WTC11 (cell line): ENCODE measurements at regions not wholly inside any gene's neighbourhood (a gene's known extent, or its start where the extent isn't known, plus 50 kb on each side); places are given as distances from the start of the nearest gene placed in this dataset.

Experiments used
- ATAC-seq: fragments of 200-7000 bp; cut with Tn5 transposase; 2 replicates; pipeline ENCODE4 v1.10.0; 2021; ENCODE audit warnings: mild to moderate bottlenecking, moderate library complexity
- CTCF ChIA-PET: fragments of 300-600 bp; sonication (Branson Sonifier 250); formaldehyde crosslinking; loops from one replicate; lab custom pipeline; 2021; ENCODE audit warnings: antibody characterized with exemption; lab: Charles Lee
- POLR2A ChIA-PET: fragments of 350-600 bp; sonication (Branson Sonifier 250); formaldehyde crosslinking; loops from one replicate; lab custom pipeline; 2021; ENCODE audit warnings: antibody characterized with exemption; lab: Charles Lee
- DNase-seq: peaks from one replicate; pipeline ENCODE4 v3.0.0; 2021; ENCODE audit warnings: low spot score
- H3K27ac Mint-ChIP-seq: 2 replicates; pipeline ENCODE4 v1.8.0; 2021; ENCODE audit warnings: mixed read lengths
- H3K27me3 Mint-ChIP-seq: 2 replicates; pipeline ENCODE4 v1.8.0; 2021; ENCODE audit warnings: low read depth, mild to moderate bottlenecking, moderate library complexity, mixed read lengths
- H3K36me3 Mint-ChIP-seq: 2 replicates; pipeline ENCODE4 v1.8.0; 2021; ENCODE audit warnings: mixed read lengths
- H3K4me1 Mint-ChIP-seq: 2 replicates; pipeline ENCODE4 v1.8.0; 2022; ENCODE audit warnings: mixed read lengths
- H3K4me3 Mint-ChIP-seq: 2 replicates; pipeline ENCODE4 v1.8.0; 2021; ENCODE audit warnings: mild to moderate bottlenecking, moderate library complexity, mixed read lengths
- H3K9me3 Mint-ChIP-seq: 2 replicates; pipeline ENCODE4 v1.8.0; 2021; ENCODE audit warnings: mixed read lengths
- EMX1 ChIP-seq: fragments of 250-450 bp; sonication (Bioruptor Pico); IDR thresholded peaks from 2 replicates; pipeline ENCODE4 v1.8.0; 2021; ENCODE audit warnings: mild to moderate bottlenecking
- FOXK1 ChIP-seq: sonication (generic); formaldehyde crosslinking; IDR thresholded peaks from 2 replicates; pipeline ENCODE4 v1.8.0; 2022; ENCODE audit warnings: mild to moderate bottlenecking, moderate library complexity, missing genetic modification reagents
- GTF2I ChIP-seq: fragments of 250-450 bp; sonication (Bioruptor Pico); conservative IDR thresholded peaks from 2 replicates; pipeline ENCODE4 v1.4.0; 2021; ENCODE audit warnings: mild to moderate bottlenecking
- NFE2L1 ChIP-seq: sonication (generic); formaldehyde crosslinking; IDR thresholded peaks from 2 replicates; pipeline ENCODE4 v1.8.1; 2023; ENCODE audit warnings: missing genetic modification reagents
- NR2C2 ChIP-seq: sonication (generic); formaldehyde crosslinking; IDR thresholded peaks from 2 replicates; pipeline ENCODE4 v1.8.0; 2022; ENCODE audit warnings: mild to moderate bottlenecking, missing genetic modification reagents
- PRRX2 ChIP-seq: fragments of 250-450 bp; sonication (Bioruptor Pico); IDR thresholded peaks from 2 replicates; pipeline ENCODE4 v1.8.0; 2021; ENCODE audit warnings: mild to moderate bottlenecking
- SMAD3 ChIP-seq: sonication (generic); formaldehyde crosslinking; IDR thresholded peaks from 2 replicates; pipeline ENCODE4 v1.8.0; 2022; ENCODE audit warnings: missing genetic modification reagents, mild to moderate bottlenecking, borderline replicate concordance
- TP53 ChIP-seq: sonication (generic); formaldehyde crosslinking; IDR thresholded peaks from 2 replicates; pipeline ENCODE4 v1.8.1; 2023; ENCODE audit warnings: mild to moderate bottlenecking, missing genetic modification reagents
- ZBTB21 ChIP-seq: sonication (generic); formaldehyde crosslinking; IDR thresholded peaks from 2 replicates; pipeline ENCODE4 v1.8.1; 2023; ENCODE audit warnings: mild to moderate bottlenecking, missing genetic modification reagents, borderline replicate concordance
- ZNF317 ChIP-seq: sonication (generic); formaldehyde crosslinking; IDR thresholded peaks from 2 replicates; pipeline ENCODE4 v1.8.1; 2023; ENCODE audit warnings: low read depth, mild to moderate bottlenecking, moderate library complexity, missing genetic modification reagents, borderline replicate concordance
- ZNF396 ChIP-seq: fragments of 250-450 bp; sonication (Bioruptor Pico); IDR thresholded peaks from 2 replicates; pipeline ENCODE4 v1.8.0; 2021; ENCODE audit warnings: mild to moderate bottlenecking, moderate library complexity, borderline replicate concordance
- ZNF416 ChIP-seq: fragments of 250-450 bp; sonication (Bioruptor Pico); IDR thresholded peaks from 2 replicates; pipeline ENCODE4 v1.9.0; 2021; ENCODE audit warnings: mild to moderate bottlenecking, inconsistent platforms
- ZNF423 ChIP-seq: fragments of 250-450 bp; sonication (Bioruptor Pico); IDR thresholded peaks from 2 replicates; pipeline ENCODE4 v2.1.2; 2022; ENCODE audit warnings: mild to moderate bottlenecking, moderate library complexity
- TF ChIP-seq, protein P1 (sequence below): sonication (generic); formaldehyde crosslinking; IDR thresholded peaks from 2 replicates; pipeline ENCODE4 v1.8.1; 2022; ENCODE audit warnings: low read depth, mild to moderate bottlenecking, moderate library complexity, missing genetic modification reagents, borderline replicate concordance
- TF ChIP-seq, protein P2 (sequence below): sonication (generic); formaldehyde crosslinking; IDR thresholded peaks from 2 replicates; pipeline ENCODE4 v1.8.1; 2023; ENCODE audit warnings: mild to moderate bottlenecking, missing genetic modification reagents
- TF ChIP-seq, protein P3 (sequence below): fragments of 250-450 bp; sonication (Bioruptor Pico); IDR thresholded peaks from 2 replicates; pipeline ENCODE4 v2.1.2; 2022; ENCODE audit warnings: mild to moderate bottlenecking, moderate library complexity
- TF ChIP-seq, protein P4 (sequence below): sonication (generic); formaldehyde crosslinking; IDR thresholded peaks from 2 replicates; pipeline ENCODE4 v1.8.0; 2023; ENCODE audit warnings: mild to moderate bottlenecking, missing genetic modification reagents
- TF ChIP-seq, protein P5 (sequence below): sonication (generic); formaldehyde crosslinking; IDR thresholded peaks from 2 replicates; pipeline ENCODE4 v1.8.1; 2023; ENCODE audit warnings: mild to moderate bottlenecking, missing genetic modification reagents, borderline replicate concordance
- TF ChIP-seq, protein P6 (sequence below): sonication (generic); formaldehyde crosslinking; IDR thresholded peaks from 2 replicates; pipeline ENCODE4 v1.8.1; 2023; ENCODE audit warnings: mild to moderate bottlenecking, missing genetic modification reagents, moderate library complexity
- TF ChIP-seq, protein P7 (sequence below): sonication (generic); formaldehyde crosslinking; IDR thresholded peaks from 2 replicates; pipeline ENCODE4 v1.8.0; 2022; ENCODE audit warnings: mild to moderate bottlenecking, missing genetic modification reagents

DNA sequence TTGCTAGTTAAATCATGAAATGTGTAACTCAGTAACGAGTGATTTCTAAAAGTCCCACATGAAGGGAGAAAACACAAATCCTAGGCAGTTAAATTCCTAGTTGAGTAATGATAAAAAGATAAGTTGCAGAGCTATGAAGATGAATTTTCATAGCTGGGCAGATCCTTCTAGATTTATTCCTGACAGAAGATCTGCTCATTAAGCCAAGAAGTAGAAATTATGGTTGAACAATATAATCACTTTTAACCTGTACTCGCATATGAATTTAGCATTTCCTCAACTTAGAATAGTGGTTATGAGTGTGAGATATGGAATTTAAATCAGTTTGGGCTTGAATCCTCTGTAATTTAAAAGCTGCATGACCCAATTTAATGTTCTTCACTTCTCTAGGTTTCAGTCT, 359.2 kb upstream of the HSF2 start (continued):
- TF ChIP-seq TP53 (no peak), ZNF396 (CRISPR knock-in tag) (no peak), GTF2I (no peak), ZNF416 (CRISPR knock-in tag) (no peak)
- TF ChIP-seq, protein P1, sequence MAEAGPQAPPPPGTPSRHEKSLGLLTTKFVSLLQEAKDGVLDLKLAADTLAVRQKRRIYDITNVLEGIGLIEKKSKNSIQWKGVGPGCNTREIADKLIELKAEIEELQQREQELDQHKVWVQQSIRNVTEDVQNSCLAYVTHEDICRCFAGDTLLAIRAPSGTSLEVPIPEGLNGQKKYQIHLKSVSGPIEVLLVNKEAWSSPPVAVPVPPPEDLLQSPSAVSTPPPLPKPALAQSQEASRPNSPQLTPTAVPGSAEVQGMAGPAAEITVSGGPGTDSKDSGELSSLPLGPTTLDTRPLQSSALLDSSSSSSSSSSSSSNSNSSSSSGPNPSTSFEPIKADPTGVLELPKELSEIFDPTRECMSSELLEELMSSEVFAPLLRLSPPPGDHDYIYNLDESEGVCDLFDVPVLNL: no peak

DNA sequence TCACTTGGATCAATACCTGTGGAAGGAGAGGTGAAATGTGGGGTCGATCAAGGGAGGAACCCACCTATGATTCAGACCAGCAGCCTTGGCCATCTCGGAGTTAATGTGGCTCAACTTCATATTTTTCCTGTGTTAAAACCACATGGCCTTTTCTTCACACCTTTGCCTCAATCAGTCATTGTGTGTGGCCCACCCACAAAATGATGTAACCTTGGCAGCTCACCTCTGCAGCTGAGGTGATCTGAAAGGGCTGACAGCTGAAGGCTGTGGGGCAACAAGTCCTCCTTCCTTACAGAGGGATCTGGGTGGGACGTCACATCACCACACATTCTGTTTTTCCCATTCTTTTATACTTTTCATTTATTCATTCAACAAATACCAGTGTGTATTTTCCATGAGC, 357.1 kb upstream of the HSF2 start:
- CTCF ChIA-PET: no interaction called here

DNA sequence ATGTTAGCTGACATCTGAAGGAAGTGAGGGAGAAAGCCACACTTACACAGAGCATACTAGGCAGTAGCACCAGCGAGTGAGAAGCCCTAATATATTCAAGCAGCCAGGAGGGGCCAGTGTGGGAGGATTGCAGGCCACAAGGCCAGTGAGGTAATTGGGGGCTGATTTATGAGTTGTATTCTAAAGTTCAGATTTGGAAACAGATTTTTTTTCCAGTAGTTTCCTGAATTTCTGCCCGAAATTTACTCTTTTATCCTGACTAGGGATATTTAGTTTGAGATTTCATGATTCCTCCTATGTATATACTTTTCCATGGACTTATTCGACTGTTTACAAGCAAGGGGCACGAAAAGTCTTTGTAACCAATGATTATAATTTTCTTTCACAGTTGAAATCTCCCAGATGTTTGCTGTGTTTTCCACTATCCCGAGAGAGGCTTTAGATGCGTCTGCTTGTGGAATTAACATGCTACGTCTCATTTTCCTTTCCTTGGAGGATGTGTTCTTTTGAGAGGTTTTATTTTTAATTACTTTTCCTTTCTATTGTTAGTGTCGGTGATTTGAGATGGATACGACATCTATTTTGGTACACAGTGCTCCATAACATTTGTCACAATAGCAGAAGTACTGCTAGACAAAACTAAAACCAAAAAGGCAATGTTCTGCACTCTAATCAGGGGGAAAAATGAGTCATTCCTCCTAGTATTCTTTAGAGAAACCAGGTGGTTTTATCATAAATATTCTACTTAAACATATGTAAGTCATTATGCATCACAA, 356.3 kb upstream of the HSF2 start:
- ATAC-seq (peak; percentile 56; the same call in 1 of the 2 replicates), DNase-seq (no peak)
- ChIA-PET CTCF (no interaction called here), POLR2A (no interaction called here)
- Mint-ChIP-seq H3K9me3 (peaks cover 4% of the 10 kb centered on the region; the same call in 1 of the 2 replicates), H3K27me3 (no peaks in the 10 kb centered on the region; the same call in 1 of the 2 replicates), H3K4me1 (peaks cover 12% of the 10 kb centered on the region), H3K36me3 (no peaks in the 10 kb centered on the region), H3K27ac (no peak overlapping the region), H3K4me3 (no peak overlapping the region)
- TF ChIP-seq SMAD3 (CRISPR knock-in tag): no peak
- TF ChIP-seq, protein P2, sequence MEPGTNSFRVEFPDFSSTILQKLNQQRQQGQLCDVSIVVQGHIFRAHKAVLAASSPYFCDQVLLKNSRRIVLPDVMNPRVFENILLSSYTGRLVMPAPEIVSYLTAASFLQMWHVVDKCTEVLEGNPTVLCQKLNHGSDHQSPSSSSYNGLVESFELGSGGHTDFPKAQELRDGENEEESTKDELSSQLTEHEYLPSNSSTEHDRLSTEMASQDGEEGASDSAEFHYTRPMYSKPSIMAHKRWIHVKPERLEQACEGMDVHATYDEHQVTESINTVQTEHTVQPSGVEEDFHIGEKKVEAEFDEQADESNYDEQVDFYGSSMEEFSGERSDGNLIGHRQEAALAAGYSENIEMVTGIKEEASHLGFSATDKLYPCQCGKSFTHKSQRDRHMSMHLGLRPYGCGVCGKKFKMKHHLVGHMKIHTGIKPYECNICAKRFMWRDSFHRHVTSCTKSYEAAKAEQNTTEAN (CRISPR knock-in tag): no peak
- no peak for TF ChIP-seq NFE2L1 (CRISPR knock-in tag)
- TF ChIP-seq, protein P3, sequence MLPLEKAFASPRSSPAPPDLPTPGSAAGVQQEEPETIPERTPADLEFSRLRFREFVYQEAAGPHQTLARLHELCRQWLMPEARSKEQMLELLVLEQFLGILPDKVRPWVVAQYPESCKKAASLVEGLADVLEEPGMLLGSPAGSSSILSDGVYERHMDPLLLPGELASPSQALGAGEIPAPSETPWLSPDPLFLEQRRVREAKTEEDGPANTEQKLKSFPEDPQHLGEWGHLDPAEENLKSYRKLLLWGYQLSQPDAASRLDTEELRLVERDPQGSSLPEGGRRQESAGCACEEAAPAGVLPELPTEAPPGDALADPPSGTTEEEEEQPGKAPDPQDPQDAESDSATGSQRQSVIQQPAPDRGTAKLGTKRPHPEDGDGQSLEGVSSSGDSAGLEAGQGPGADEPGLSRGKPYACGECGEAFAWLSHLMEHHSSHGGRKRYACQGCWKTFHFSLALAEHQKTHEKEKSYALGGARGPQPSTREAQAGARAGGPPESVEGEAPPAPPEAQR (CRISPR knock-in tag): no peak
- no peak for TF ChIP-seq EMX1
- TF ChIP-seq ZBTB21 (CRISPR knock-in tag): no peak
- TF ChIP-seq ZNF423 (CRISPR knock-in tag): no peak
- TF ChIP-seq TP53: no peak
- no peak for TF ChIP-seq FOXK1 (CRISPR knock-in tag)
- TF ChIP-seq, protein P4, sequence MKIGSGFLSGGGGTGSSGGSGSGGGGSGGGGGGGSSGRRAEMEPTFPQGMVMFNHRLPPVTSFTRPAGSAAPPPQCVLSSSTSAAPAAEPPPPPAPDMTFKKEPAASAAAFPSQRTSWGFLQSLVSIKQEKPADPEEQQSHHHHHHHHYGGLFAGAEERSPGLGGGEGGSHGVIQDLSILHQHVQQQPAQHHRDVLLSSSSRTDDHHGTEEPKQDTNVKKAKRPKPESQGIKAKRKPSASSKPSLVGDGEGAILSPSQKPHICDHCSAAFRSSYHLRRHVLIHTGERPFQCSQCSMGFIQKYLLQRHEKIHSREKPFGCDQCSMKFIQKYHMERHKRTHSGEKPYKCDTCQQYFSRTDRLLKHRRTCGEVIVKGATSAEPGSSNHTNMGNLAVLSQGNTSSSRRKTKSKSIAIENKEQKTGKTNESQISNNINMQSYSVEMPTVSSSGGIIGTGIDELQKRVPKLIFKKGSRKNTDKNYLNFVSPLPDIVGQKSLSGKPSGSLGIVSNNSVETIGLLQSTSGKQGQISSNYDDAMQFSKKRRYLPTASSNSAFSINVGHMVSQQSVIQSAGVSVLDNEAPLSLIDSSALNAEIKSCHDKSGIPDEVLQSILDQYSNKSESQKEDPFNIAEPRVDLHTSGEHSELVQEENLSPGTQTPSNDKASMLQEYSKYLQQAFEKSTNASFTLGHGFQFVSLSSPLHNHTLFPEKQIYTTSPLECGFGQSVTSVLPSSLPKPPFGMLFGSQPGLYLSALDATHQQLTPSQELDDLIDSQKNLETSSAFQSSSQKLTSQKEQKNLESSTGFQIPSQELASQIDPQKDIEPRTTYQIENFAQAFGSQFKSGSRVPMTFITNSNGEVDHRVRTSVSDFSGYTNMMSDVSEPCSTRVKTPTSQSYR (CRISPR knock-in tag): no peak
- no peak for TF ChIP-seq ZNF317 (CRISPR knock-in tag)
- TF ChIP-seq NR2C2 (CRISPR knock-in tag): no peak
- TF ChIP-seq, protein P5, sequence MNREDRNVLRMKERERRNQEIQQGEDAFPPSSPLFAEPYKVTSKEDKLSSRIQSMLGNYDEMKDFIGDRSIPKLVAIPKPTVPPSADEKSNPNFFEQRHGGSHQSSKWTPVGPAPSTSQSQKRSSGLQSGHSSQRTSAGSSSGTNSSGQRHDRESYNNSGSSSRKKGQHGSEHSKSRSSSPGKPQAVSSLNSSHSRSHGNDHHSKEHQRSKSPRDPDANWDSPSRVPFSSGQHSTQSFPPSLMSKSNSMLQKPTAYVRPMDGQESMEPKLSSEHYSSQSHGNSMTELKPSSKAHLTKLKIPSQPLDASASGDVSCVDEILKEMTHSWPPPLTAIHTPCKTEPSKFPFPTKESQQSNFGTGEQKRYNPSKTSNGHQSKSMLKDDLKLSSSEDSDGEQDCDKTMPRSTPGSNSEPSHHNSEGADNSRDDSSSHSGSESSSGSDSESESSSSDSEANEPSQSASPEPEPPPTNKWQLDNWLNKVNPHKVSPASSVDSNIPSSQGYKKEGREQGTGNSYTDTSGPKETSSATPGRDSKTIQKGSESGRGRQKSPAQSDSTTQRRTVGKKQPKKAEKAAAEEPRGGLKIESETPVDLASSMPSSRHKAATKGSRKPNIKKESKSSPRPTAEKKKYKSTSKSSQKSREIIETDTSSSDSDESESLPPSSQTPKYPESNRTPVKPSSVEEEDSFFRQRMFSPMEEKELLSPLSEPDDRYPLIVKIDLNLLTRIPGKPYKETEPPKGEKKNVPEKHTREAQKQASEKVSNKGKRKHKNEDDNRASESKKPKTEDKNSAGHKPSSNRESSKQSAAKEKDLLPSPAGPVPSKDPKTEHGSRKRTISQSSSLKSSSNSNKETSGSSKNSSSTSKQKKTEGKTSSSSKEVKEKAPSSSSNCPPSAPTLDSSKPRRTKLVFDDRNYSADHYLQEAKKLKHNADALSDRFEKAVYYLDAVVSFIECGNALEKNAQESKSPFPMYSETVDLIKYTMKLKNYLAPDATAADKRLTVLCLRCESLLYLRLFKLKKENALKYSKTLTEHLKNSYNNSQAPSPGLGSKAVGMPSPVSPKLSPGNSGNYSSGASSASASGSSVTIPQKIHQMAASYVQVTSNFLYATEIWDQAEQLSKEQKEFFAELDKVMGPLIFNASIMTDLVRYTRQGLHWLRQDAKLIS (CRISPR knock-in tag): no peak
- TF ChIP-seq, protein P6, sequence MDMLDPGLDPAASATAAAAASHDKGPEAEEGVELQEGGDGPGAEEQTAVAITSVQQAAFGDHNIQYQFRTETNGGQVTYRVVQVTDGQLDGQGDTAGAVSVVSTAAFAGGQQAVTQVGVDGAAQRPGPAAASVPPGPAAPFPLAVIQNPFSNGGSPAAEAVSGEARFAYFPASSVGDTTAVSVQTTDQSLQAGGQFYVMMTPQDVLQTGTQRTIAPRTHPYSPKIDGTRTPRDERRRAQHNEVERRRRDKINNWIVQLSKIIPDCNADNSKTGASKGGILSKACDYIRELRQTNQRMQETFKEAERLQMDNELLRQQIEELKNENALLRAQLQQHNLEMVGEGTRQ (CRISPR knock-in tag): no peak
- TF ChIP-seq PRRX2 (CRISPR knock-in tag): no peak

More for the DNA sequence above, 357.1 kb upstream of the HSF2 start:
- no peaks in the 10 kb centered on the region for H3K36me3 Mint-ChIP-seq
- ATAC-seq (no peak), DNase-seq (no peak)
- POLR2A ChIA-PET: no interaction called here
- no peak overlapping the region for H3K4me3 Mint-ChIP-seq
- no peak overlapping the region for H3K27ac Mint-ChIP-seq
- H3K27me3 Mint-ChIP-seq: no peaks in the 10 kb centered on the region; the same call in 1 of the 2 replicates
- TF ChIP-seq, protein P7, sequence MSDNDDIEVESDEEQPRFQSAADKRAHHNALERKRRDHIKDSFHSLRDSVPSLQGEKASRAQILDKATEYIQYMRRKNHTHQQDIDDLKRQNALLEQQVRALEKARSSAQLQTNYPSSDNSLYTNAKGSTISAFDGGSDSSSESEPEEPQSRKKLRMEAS (CRISPR knock-in tag): 0 out of 2 replicates have a peak, but pooled peaks have one; percentile 17
- no peak for TF ChIP-seq NFE2L1 (CRISPR knock-in tag)
- TF ChIP-seq SMAD3 (CRISPR knock-in tag): no peak
- H3K4me1 Mint-ChIP-seq: peaks cover 12% of the 10 kb centered on the region
- H3K9me3 Mint-ChIP-seq: peaks cover 4% of the 10 kb centered on the region; the same call in 1 of the 2 replicates
